ENCODE measurements at regions not wholly inside any gene's neighbourhood (a gene's known extent, or its start where the extent isn't known, plus 50 kb on each side); places are given as distances from the start of the nearest gene placed in this dataset.

DNA sequence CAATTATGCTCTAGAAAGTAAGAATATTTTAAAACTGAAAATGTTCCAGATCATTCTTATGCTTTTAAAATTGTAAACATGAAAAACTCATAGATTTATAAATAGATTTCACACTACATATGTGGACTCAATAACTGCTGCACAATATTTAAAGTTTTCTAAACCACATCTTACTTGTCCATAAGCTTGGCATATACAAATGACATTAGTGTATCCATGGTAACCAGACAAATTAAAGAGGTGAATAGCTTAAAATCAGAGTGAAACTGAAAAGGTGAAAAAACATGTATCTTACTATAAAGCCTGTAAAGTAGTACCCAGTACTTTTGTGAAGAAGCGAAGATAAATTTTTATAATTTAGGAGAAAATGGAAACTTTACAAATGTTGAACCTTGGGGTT lies 151.2 kb upstream of the MYO16 start:
- H3K27me3 ChIP-seq (replicated peaks), result no peaks in the 10 kb centered on the region
- no peak for DNase-seq
- TF ChIP-seq, protein P1, sequence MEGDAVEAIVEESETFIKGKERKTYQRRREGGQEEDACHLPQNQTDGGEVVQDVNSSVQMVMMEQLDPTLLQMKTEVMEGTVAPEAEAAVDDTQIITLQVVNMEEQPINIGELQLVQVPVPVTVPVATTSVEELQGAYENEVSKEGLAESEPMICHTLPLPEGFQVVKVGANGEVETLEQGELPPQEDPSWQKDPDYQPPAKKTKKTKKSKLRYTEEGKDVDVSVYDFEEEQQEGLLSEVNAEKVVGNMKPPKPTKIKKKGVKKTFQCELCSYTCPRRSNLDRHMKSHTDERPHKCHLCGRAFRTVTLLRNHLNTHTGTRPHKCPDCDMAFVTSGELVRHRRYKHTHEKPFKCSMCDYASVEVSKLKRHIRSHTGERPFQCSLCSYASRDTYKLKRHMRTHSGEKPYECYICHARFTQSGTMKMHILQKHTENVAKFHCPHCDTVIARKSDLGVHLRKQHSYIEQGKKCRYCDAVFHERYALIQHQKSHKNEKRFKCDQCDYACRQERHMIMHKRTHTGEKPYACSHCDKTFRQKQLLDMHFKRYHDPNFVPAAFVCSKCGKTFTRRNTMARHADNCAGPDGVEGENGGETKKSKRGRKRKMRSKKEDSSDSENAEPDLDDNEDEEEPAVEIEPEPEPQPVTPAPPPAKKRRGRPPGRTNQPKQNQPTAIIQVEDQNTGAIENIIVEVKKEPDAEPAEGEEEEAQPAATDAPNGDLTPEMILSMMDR (IDR thresholded peaks at IDR 0.05; ENCODE audit: low read depth, low read length, missing control alignments), result no peak
- no peaks in the 10 kb centered on the region for H3K36me3 ChIP-seq (replicated peaks)
- in situ Hi-C loops (cut with HindIII; ENCODE audit: low pct_ligation_motif_present, low sequenced_read_pairs), result no loop called here
- H3K4me3 ChIP-seq (ENCODE audit: low read depth, low read length), result no peak overlapping the region
- H3K27ac ChIP-seq, result no peak overlapping the region

DNA sequence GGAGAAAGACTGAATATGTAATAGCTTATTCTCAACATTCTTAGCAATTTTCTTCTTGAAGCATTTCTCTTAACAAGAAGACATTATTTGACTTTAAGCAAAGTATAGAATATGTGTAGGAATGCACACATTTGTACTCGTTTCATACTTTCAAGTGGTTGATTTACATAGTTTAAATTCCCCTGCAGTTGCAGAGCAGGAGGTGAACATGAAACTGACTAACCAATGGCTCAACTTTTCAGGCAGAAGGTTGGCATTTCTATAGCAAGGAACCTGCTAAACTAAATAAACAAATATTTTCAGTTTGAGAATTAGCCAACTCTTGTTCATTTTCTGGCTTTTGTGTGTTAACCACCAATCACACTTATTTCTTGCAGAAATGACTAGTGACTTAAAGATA lies 145.4 kb upstream of the MYO16 start:
- no peak overlapping the region for H3K27ac ChIP-seq

DNA sequence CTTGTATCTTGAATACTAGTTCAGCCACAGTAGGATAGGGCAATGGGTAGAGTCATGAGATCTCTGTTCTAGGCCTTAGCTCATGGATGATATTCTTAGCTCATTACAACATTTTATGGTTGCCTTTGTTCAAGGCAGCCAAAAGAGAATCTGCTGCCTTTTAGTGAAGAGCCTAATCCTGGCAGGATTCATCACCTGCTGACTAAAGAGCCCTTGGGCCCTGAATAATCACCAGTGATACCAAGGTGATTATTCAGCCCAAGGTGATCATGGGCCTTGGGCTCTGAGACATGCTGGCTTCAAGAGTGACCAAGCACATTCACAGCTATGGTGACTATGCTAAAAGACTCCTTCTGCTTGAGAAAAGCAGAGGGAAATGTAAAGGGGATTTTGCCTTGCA lies 143.3 kb upstream of the MYO16 start:
- Histone ChIP-seq H3K27ac (no peak overlapping the region), H3K36me3 (replicated peaks) (no peaks in the 10 kb centered on the region), H3K27me3 (replicated peaks) (no peaks in the 10 kb centered on the region), H3K4me3 (ENCODE audit: low read depth, low read length) (no peak overlapping the region)
- TF ChIP-seq, protein P1 (IDR thresholded peaks at IDR 0.05; ENCODE audit: low read depth, low read length, missing control alignments), result no peak
- no peak for DNase-seq
- in situ Hi-C loops (cut with HindIII; ENCODE audit: low pct_ligation_motif_present, low sequenced_read_pairs), result no loop called here

More for the DNA sequence above, 145.4 kb upstream of the MYO16 start:
- no peak for DNase-seq
- in situ Hi-C loops (cut with HindIII; ENCODE audit: low pct_ligation_motif_present, low sequenced_read_pairs), result no loop called here
- no peak overlapping the region for H3K4me3 ChIP-seq (ENCODE audit: low read depth, low read length)
- H3K27me3 ChIP-seq (replicated peaks), result no peaks in the 10 kb centered on the region
- TF ChIP-seq, protein P1 (IDR thresholded peaks at IDR 0.05; ENCODE audit: low read depth, low read length, missing control alignments), result no peak
- H3K36me3 ChIP-seq (replicated peaks), result no peaks in the 10 kb centered on the region

DNA sequence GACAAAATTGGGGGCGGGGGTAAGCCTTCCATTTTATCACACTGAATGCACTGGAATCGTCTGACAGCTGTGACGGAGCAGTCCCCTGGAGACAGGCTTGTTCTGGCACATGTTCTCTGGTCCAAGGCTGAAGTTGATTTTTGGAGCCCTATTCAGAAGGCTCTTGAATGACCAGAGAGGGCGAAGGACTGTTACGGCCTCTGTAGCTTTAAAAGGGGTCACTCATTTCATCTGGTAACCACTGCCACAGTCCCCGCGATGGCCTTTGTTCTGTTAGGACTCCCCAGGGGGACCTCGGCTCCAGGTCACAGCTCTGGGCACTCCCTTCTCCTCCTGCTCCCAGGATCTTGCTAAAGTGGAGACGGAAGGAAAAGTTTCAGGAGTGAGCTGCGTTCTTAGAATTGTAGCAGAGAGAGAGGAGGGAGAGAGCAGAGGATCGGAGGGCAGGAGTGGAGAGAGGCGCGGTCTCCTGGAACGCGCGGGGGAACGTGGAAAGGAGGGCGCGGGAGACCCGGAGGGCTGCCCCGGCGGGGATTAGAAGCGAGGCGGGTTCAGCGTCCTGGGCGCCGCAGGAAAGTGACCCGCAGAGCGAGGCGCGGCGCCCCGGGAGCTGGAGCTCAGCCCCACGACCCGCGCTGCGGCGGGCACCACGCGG lies 134.3 kb upstream of the MYO16 start:
- no peaks in the 10 kb centered on the region for H3K36me3 ChIP-seq (replicated peaks)
- no peak overlapping the region for H3K27ac ChIP-seq
- H3K4me3 ChIP-seq (ENCODE audit: low read depth, low read length), result peak overlapping the region; percentile 40
- peak; percentile 2 for DNase-seq
- TF ChIP-seq, protein P1 (IDR thresholded peaks at IDR 0.05; ENCODE audit: low read depth, low read length, missing control alignments), result no peak
- in situ Hi-C loops (cut with HindIII; ENCODE audit: low pct_ligation_motif_present, low sequenced_read_pairs), result no loop called here
- H3K27me3 ChIP-seq (replicated peaks), result no peaks in the 10 kb centered on the region

DNA sequence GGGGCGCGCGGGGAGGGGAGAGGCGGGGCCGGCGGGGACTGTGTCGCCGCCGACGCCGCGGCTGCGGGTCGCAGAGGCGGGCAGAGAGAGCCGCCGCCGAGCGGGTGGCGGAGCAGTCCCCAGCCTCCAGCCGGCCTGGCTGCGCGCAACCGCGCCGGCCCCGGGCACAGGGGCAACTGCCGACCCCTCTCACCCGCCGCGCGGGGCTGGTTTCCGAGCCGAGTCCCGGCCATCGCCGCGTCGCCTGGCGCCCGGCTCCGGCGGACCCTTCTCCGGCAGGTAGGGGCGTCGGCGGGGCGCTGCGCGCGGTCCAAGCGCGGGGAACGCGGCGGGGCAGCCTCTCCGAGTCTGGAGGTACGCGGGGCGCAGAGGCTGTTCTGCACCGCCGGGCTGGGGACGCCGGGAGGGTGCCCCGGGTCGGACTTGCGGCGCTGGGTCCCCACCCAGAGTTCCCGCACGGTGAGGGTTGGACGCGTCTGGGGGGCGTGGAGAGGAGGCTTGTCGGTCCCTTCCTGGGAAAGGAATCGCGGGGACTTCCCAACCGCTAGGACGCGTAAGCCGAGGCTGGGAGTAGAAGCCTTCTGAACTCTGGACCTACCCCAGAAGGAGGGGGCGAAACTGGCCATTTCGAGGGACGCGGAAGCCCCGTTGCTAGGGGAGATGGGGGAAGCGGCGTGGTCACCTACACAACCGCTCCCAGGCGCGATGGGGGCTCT lies 133.6 kb upstream of the MYO16 start:
- peak; percentile 5 for DNase-seq
- Histone ChIP-seq H3K27me3 (replicated peaks) (no peaks in the 10 kb centered on the region), H3K36me3 (replicated peaks) (no peaks in the 10 kb centered on the region), H3K27ac (no peak overlapping the region), H3K4me3 (ENCODE audit: low read depth, low read length) (peak overlapping the region; percentile 56)
- TF ChIP-seq, protein P1 (IDR thresholded peaks at IDR 0.05; ENCODE audit: low read depth, low read length, missing control alignments), result no peak
- in situ Hi-C loops (cut with HindIII; ENCODE audit: low pct_ligation_motif_present, low sequenced_read_pairs), result no loop called here
